ENCODE measurements at regions not wholly inside any gene's neighbourhood (a gene's known extent, or its start where the extent isn't known, plus 50 kb on each side); places are given as distances from the start of the nearest gene placed in this dataset.

GRCh38 chr1:14031461-14031860 is 331.5 kb downstream of the PRDM2 start:
- no peak for DNase-seq (ENCODE audit: low read depth in 3 of 3, low spot score in 2 of 3)

- no peak for DNase-seq (ENCODE audit: low read depth in 3 of 3, low spot score in 2 of 3)
Measured at GRCh38 chr1:14034506-14034905, 334.5 kb downstream of the PRDM2 start.

GRCh38 chr1:14037101-14037847 is 337.3 kb downstream of the PRDM2 start:
- DNase-seq (ENCODE audit: low read depth in 3 of 3, low spot score in 2 of 3), result no peak

DNA sequence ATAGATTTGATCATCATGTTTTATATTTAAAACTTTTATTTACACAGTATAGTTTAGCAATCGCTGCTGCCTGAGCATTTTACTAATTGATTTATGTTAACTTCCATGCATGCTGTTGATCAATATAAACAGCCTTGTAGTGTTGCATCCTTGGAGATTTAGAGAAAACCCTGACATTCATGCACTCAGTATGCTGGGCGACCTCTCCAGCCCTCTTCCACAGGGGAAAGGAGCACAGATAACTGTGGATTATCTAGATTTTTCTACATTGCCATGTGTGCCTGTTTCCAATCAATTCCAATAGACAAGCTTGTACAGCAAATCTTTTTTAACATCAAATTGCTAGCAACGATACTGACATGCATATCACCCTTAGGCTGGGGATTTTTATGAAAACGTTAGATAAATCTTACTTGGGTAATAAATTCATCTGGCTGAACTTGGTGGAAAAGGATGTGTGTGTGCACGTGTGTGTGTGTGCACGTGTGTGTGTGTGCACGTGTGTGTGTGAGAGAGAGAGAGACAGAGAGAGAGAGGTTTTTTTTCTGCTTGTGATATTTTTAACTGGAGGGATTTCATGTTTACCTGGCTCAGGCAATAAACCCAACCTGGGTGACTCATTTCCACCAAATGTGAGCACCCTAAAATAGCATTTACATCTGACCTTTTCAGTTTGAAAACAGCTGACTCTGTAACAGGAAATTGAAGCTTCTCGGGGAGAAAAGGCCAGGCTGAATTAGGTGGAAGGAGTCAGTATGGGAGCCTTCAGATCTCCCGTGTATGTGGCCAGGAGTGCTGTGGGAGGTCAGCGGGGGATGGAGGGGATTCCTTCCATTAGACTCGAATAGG is 339.8 kb downstream of the PRDM2 start:
- no peak for DNase-seq (ENCODE audit: low read depth in 3 of 3, low spot score in 2 of 3)

DNA sequence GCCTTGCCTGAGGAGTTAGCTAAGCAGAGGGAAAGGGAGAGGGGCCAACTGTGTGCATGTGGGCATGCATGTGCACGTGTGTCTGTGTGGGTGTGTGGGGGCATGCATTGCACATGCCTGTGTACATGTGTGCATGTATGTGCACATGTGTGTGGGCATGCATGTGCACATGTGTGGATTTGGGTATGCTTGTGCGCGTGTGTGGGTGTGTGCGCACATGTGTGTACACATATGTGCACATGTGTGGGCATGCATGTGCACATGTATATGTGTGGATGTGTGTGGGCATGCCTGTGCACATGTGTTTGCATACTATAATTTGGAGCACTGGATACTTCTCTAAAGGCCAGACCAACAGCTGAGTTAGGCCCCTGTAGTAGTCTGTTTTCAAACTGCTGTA is 350.0 kb downstream of the PRDM2 start:
- DNase-seq (ENCODE audit: low read depth in 3 of 3, low spot score in 2 of 3), result no peak

GRCh38 chr1:14055442-14056223 is 355.6 kb downstream of the PRDM2 start:
- no peak for DNase-seq (ENCODE audit: low read depth in 3 of 3, low spot score in 2 of 3)

DNA sequence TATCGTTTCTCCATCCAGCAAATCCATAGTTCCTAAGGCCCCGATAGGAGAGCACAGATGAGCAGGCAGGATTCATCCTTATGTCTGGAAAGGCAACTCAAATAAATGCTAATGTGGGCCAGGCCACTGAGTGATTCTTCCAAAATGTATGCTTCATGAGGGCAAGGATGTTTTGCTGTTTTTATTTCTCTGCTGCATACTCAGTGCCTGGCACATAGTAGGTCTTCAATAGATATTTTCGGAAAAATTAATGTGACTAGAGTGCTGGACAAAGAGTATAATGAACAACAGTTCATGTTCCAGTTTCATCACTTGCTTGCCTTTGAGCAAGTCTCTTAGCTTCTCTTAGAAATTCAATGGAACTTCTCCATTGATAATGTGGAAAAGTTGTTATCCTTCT is 357.7 kb downstream of the PRDM2 start:
- no peak for DNase-seq (ENCODE audit: low read depth in 3 of 3, low spot score in 2 of 3)

GRCh38 chr1:14061204-14061603 is 361.2 kb downstream of the PRDM2 start:
- DNase-seq (ENCODE audit: low read depth in 3 of 3, low spot score in 2 of 3), result no peak

- DNase-seq (ENCODE audit: low read depth in 3 of 3, low spot score in 2 of 3), result no peak
Measured at GRCh38 chr1:14061722-14062121, 361.7 kb downstream of the PRDM2 start.

GRCh38 chr1:14062669-14063068 is 362.7 kb downstream of the PRDM2 start:
- DNase-seq (ENCODE audit: low read depth in 3 of 3, low spot score in 2 of 3), result no peak

- DNase-seq (ENCODE audit: low read depth in 3 of 3, low spot score in 2 of 3), result no peak
Measured at GRCh38 chr1:14064649-14065442, 364.9 kb downstream of the PRDM2 start.

GRCh38 chr1:14065486-14065885 is 365.5 kb downstream of the PRDM2 start:
- DNase-seq (ENCODE audit: low read depth in 3 of 3, low spot score in 2 of 3), result no peak

- no peak for DNase-seq (ENCODE audit: low read depth in 3 of 3, low spot score in 2 of 3)
Measured at GRCh38 chr1:14067036-14067435, 367.0 kb downstream of the PRDM2 start.

DNA sequence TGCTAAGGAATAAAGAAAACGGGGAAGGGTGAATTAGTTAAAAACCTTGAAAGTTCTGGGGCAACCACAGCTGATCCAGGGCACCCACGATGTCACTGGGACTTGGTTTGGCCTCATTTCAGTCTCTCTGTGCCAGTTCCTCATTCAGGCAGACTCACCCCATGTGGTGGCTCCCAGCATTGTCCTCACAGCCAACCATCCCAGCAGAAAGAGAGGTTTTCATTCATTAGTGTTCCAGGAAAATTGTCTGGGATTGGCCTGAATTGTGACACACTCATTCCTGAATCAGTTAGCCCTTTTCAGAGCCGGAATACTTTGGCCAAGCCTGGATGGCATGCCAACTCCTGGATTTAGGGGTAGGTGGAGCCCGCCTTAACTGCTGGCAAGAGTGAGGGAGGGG is 367.7 kb downstream of the PRDM2 start:
- no peak for DNase-seq (ENCODE audit: low read depth in 3 of 3, low spot score in 2 of 3)

DNA sequence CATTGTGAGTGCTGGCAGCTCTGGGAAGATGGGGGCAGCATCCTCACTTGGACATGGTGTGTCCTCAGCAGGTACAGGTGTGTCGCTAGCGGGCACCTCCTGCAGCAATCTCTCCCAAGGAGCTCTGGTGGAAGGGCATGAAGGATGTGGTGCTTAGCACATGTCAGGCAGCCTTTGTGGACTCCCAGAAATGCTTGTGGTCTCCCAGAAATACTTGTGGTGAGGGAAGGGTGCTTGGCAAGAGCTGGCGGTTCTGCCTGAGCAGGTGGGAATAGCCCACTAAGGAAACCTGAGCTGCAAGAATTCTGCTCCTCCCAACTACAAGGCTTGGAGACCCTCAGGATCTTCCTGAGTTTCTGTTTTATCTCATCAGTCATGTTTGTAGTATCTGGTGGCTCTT is 371.6 kb downstream of the PRDM2 start:
- DNase-seq (ENCODE audit: low read depth in 3 of 3, low spot score in 2 of 3), result no peak

DNA sequence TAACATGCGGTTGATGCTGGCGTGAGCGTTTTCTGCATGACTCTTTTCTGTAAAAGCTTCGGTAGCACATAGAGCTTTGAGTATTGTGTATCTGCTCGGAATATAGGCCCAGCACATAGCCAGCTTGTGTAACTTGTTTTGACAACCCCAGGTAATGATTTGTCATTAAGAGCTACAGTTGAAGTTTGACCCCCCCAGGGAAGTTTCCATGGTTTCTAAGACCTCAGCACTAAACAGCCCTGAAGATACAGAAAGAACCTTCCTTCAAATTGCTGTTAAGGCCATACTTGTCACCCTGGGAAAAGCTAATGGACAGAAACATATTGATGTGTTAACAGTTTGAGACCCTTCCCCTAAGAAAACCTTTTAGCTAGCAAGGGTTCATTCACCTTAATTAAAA is 380.7 kb downstream of the PRDM2 start:
- no peak for DNase-seq (ENCODE audit: low read depth in 3 of 3, low spot score in 2 of 3)

GRCh38 chr1:14082331-14082730 is 382.3 kb downstream of the PRDM2 start:
- DNase-seq (ENCODE audit: low read depth in 3 of 3, low spot score in 2 of 3), result no peak

DNA sequence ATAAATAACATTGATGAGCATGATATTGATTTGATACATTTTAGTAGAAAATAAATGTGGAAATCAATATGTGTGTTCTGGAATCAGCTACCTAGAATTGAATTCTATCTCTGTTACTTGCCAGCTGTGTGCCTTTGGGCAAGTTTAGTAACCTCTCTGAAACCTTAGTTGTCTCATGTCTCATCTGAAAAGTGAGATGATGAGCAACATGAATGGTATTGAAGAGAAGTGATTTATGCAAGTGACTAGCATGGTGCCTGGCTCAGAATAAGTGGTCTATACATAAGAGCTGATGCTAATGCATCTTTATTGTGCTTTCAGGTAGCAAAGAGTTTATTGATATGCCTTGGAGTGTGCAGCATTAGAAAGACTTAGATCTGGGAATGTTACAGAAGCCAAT is 383.3 kb downstream of the PRDM2 start:
- DNase-seq (ENCODE audit: low read depth in 3 of 3, low spot score in 2 of 3), result no peak

DNA sequence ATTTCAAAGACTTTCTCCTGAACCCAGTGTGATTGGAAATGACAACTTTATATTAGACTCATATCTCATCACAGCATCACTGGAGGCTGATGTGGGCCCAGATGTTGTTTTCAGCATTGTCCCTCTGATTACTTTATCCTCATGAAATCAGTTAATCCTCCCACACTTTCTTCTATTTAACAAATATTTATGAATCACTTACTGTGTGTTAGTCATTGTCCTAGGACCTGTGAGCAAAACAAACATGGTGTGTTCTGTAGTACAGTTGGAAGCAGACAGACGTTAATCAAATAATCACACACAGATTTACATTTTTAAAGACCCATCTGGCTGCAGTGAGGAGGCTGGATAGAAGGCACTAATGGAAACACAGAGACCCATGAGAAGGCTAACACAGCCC is 383.7 kb downstream of the PRDM2 start:
- DNase-seq (ENCODE audit: low read depth in 3 of 3, low spot score in 2 of 3), result no peak

DNA sequence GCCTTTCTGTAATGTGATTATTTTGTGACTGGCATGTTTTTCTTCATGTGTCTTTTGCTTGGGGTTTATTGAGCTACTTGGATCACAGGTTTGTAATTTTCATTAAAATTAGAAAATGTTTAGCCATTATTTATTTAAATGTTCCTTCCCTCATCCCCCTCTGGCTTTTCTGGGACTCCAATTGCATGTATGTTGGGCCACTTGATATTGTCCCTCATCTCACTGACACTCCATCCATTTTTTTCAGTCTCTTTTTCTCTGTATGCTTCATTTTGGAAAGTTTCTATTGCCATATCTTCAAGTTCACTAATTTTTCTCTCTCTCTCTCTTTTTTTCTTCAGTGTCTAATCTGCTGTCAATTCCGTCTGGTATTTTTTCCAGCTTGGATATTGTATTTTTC is 390.1 kb downstream of the PRDM2 start:
- DNase-seq (ENCODE audit: low read depth in 3 of 3, low spot score in 2 of 3), result no peak

DNA sequence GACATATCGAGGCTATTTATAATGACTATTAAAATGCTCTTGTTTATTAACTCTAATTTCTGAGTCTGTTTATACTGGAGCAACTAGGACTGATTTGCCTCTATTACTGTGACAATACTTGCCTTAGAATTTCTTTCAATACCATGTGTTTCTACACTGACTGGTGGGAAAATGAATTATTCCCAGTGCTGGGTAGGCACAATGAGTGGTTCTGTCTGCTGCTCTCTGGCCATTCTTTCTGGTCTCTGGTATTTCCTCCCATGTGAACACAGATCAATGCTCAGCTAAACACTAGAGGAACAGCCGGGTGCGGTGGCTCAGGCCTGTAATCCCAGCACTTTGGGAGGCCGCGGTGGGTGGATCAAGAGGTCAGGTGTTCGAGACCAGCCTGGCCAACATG is 390.5 kb downstream of the PRDM2 start:
- no peak for DNase-seq (ENCODE audit: low read depth in 3 of 3, low spot score in 2 of 3)
